CD4-positive, CD25-positive, alpha-beta regulatory T cell (primary cell): ENCODE measurements at regions not wholly inside any gene's neighbourhood (a gene's known extent, or its start where the extent isn't known, plus 50 kb on each side); places are given as distances from the start of the nearest gene placed in this dataset.

Experiments
- ATAC-seq, 2 donors: fragments of 150-1000 bp; cut with Tn5 transposase; one replicate each; pipeline ENCODE4 v1.10.0; 2021; ENCODE audit warnings: low read depth in 2 of 2, moderate number of reproducible peaks in 2 of 2, moderate library complexity in 1 of 2
- DNase-seq, 3 donors: peaks; one replicate each; pipeline versions ENCODE4 v3.0.0 to v3.0.0-alpha.2; 2012 to 2022; ENCODE audit warnings: mixed read lengths in 1 of 3
- H3K27ac ChIP-seq: one replicate; pipeline ENCODE4 v1.7.0; 2013; ENCODE audit warnings: mild to moderate bottlenecking, low read length; ENCODE audit not compliant: insufficient read depth, poor library complexity, severe bottlenecking
- H3K27me3 ChIP-seq: one replicate; pipeline ENCODE4 v1.7.0; 2013; ENCODE audit warnings: low read length; ENCODE audit not compliant: control insufficient read depth, insufficient read depth
- H3K36me3 ChIP-seq: one replicate; pipeline ENCODE4 v1.7.0; 2013; ENCODE audit warnings: mild to moderate bottlenecking, low read length, moderate library complexity; ENCODE audit not compliant: control insufficient read depth, insufficient read depth
- H3K4me1 ChIP-seq: 2 replicates; pipeline ENCODE4 v1.7.0; 2013; ENCODE audit warnings: mild to moderate bottlenecking, low read length; ENCODE audit not compliant: insufficient read depth, control insufficient read depth, poor library complexity, severe bottlenecking
- H3K4me3 ChIP-seq: one replicate; pipeline ENCODE4 v1.7.0; 2013; ENCODE audit warnings: low read depth, mild to moderate bottlenecking, low read length, moderate library complexity
- H3K9me3 ChIP-seq, 2 experiments: 1 replicate in 1 of 2; 2 replicates in 1 of 2; pipeline ENCODE4 v1.7.0; 2013; ENCODE audit warnings: low read length in 2 of 2, mild to moderate bottlenecking in 1 of 2, moderate library complexity in 1 of 2; ENCODE audit not compliant: control insufficient read depth in 2 of 2
- H3K27ac Mint-ChIP-seq, 3 donors: one replicate each; pipeline ENCODE4 v1.8.0; 2020 to 2022; ENCODE audit warnings: mild to moderate bottlenecking in 3 of 3, mixed read lengths in 3 of 3, moderate library complexity in 2 of 3
- H3K27me3 Mint-ChIP-seq: one replicate; pipeline ENCODE4 v1.8.0; 2022; ENCODE audit warnings: mild to moderate bottlenecking, mixed read lengths
- H3K36me3 Mint-ChIP-seq: one replicate; pipeline ENCODE4 v1.8.0; 2020; ENCODE audit warnings: mixed read lengths
- H3K4me1 Mint-ChIP-seq, 4 donors: one replicate each; pipeline ENCODE4 v1.8.0; 2020 to 2022; ENCODE audit warnings: mixed read lengths in 4 of 4, mild to moderate bottlenecking in 1 of 4
- H3K4me3 Mint-ChIP-seq, 4 donors: one replicate each; pipeline ENCODE4 v1.8.0; 2020 to 2022; ENCODE audit warnings: mild to moderate bottlenecking in 4 of 4, mixed read lengths in 4 of 4, moderate library complexity in 3 of 4
- H3K9me3 Mint-ChIP-seq, 7 donors: one replicate each; pipeline ENCODE4 v1.8.0; 2020 to 2022; ENCODE audit warnings: mixed read lengths in 7 of 7, mild to moderate bottlenecking in 3 of 7, moderate library complexity in 2 of 7

GRCh38 chr2:14185906-14186305, 446.6 kb upstream of the LRATD1 start:
- Histone ChIP-seq H3K9me3 (peaks cover 0 to 4% of the 10 kb centered on the region in 2 experiments), H3K4me3 (no peak overlapping the region), H3K36me3 (no peaks in the 10 kb centered on the region), H3K27ac (no peak overlapping the region), H3K27me3 (no peaks in the 10 kb centered on the region), H3K4me1 (no peaks in the 10 kb centered on the region)
- Mint-ChIP-seq H3K4me3 (no peak overlapping the region), H3K36me3 (no peaks in the 10 kb centered on the region), H3K4me1 (no peaks in the 10 kb centered on the region), H3K27ac (no peak overlapping the region), H3K9me3 (peaks cover 2 to 6% (median 4%) of the 10 kb centered on the region in 7 donors), H3K27me3 (no peaks in the 10 kb centered on the region)
- ATAC-seq: no peak
- DNase-seq: no peak

- H3K36me3 Mint-ChIP-seq: no peaks in the 10 kb centered on the region
- no peak for ATAC-seq
- Histone ChIP-seq H3K27ac (no peak overlapping the region), H3K4me1 (no peaks in the 10 kb centered on the region), H3K27me3 (no peaks in the 10 kb centered on the region), H3K9me3 (peaks cover 0 to 4% of the 10 kb centered on the region in 2 experiments), H3K4me3 (no peak overlapping the region), H3K36me3 (no peaks in the 10 kb centered on the region)
- no peaks in the 10 kb centered on the region for H3K27me3 Mint-ChIP-seq
- peaks cover 0 to 7% (median 5%) of the 10 kb centered on the region in 7 donors for H3K9me3 Mint-ChIP-seq
- no peak overlapping the region for H3K27ac Mint-ChIP-seq
- DNase-seq: no peak
- no peak overlapping the region for H3K4me3 Mint-ChIP-seq
- no peaks in the 10 kb centered on the region for H3K4me1 Mint-ChIP-seq
Measured at GRCh38 chr2:14188446-14188845, 444.1 kb upstream of the LRATD1 start.

GRCh38 chr2:14189929-14190328, 442.6 kb upstream of the LRATD1 start:
- Histone ChIP-seq H3K27ac (no peak overlapping the region), H3K9me3 (no peaks in the 10 kb centered on the region), H3K27me3 (no peaks in the 10 kb centered on the region), H3K4me3 (no peak overlapping the region), H3K4me1 (no peaks in the 10 kb centered on the region), H3K36me3 (no peaks in the 10 kb centered on the region)
- Mint-ChIP-seq H3K4me1 (no peaks in the 10 kb centered on the region), H3K27ac (no peak overlapping the region), H3K36me3 (no peaks in the 10 kb centered on the region), H3K4me3 (no peak overlapping the region), H3K27me3 (no peaks in the 10 kb centered on the region), H3K9me3 (peaks cover 0 to 10% (median 5%) of the 10 kb centered on the region in 7 donors)
- no peak for ATAC-seq
- DNase-seq: no peak

GRCh38 chr2:14194233-14194632, 438.3 kb upstream of the LRATD1 start:
- Histone ChIP-seq H3K4me3 (no peak overlapping the region), H3K36me3 (no peaks in the 10 kb centered on the region), H3K27ac (no peak overlapping the region), H3K9me3 (no peaks in the 10 kb centered on the region), H3K4me1 (no peaks in the 10 kb centered on the region), H3K27me3 (no peaks in the 10 kb centered on the region)
- Mint-ChIP-seq H3K27ac (no peak overlapping the region), H3K4me1 (no peaks in the 10 kb centered on the region), H3K36me3 (no peaks in the 10 kb centered on the region), H3K4me3 (no peak overlapping the region), H3K27me3 (no peaks in the 10 kb centered on the region), H3K9me3 (peaks cover 0 to 13% (median 4%) of the 10 kb centered on the region in 7 donors)
- DNase-seq (no peak), ATAC-seq (no peak)

DNA sequence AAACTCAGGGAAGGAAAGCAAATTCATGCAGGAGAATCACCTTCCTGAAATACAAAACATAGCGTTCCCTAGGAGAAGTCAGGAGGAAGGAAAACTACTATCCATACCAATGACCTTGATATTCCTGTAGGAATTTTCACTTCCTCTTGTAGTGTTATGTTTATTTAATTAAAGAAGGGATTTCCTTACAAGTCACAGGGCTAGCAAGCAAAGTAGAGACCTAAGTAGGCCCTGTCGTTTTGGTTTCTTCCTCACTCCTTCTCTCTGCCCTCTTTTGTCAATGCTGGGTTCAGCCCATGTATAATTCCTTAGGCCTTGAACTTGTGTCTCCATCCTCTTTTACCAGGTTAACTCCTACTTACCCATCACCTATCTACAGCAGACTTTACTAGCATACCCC, 435.2 kb upstream of the LRATD1 start:
- Histone ChIP-seq H3K9me3 (no peaks in the 10 kb centered on the region), H3K36me3 (no peaks in the 10 kb centered on the region), H3K4me1 (no peaks in the 10 kb centered on the region), H3K4me3 (no peak overlapping the region), H3K27me3 (no peaks in the 10 kb centered on the region), H3K27ac (no peak overlapping the region)
- ATAC-seq: no peak
- Mint-ChIP-seq H3K36me3 (no peaks in the 10 kb centered on the region), H3K27ac (no peak overlapping the region), H3K9me3 (peaks cover 1 to 10% (median 5%) of the 10 kb centered on the region in 7 donors), H3K4me1 (no peaks in the 10 kb centered on the region), H3K27me3 (no peaks in the 10 kb centered on the region), H3K4me3 (no peak overlapping the region)
- no peak for DNase-seq

GRCh38 chr2:14199040-14199439, 433.5 kb upstream of the LRATD1 start:
- Histone ChIP-seq H3K36me3 (no peaks in the 10 kb centered on the region), H3K4me3 (no peak overlapping the region), H3K27ac (no peak overlapping the region), H3K9me3 (no peaks in the 10 kb centered on the region), H3K27me3 (no peaks in the 10 kb centered on the region), H3K4me1 (no peaks in the 10 kb centered on the region)
- Mint-ChIP-seq H3K4me3 (no peak overlapping the region), H3K27me3 (no peaks in the 10 kb centered on the region), H3K36me3 (no peaks in the 10 kb centered on the region), H3K4me1 (no peaks in the 10 kb centered on the region), H3K9me3 (peaks cover 1 to 9% (median 6%) of the 10 kb centered on the region in 7 donors), H3K27ac (no peak overlapping the region)
- DNase-seq: no peak
- ATAC-seq: no peak

DNA sequence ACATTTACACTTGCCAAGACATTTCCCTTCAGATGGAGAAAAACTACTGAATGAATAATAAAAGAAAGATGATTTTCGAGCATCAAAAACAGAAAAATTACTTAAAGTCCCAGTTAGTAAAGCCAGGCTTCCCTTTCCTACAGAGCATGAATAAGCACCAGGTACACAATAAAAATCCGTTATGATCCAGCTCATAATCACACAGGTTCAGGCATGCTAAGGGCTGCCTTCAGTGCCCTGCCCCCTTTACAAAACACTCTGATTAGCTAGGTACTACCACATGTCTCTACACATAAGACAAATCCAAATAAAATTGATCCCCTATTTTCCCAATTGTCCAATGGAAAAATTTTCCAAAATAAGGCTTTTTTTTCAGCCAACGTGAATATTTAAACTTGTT, 413.2 kb upstream of the LRATD1 start:
- Histone ChIP-seq H3K27ac (no peak overlapping the region), H3K4me3 (no peak overlapping the region), H3K27me3 (no peaks in the 10 kb centered on the region), H3K9me3 (no peaks in the 10 kb centered on the region), H3K36me3 (no peaks in the 10 kb centered on the region), H3K4me1 (no peaks in the 10 kb centered on the region)
- Mint-ChIP-seq H3K27ac (peak overlapping the region in 1 of 3 donors; percentile 53), H3K4me3 (no peak overlapping the region), H3K27me3 (no peaks in the 10 kb centered on the region), H3K9me3 (peaks cover 0 to 9% (median 2%) of the 10 kb centered on the region in 7 donors), H3K4me1 (no peaks in the 10 kb centered on the region), H3K36me3 (no peaks in the 10 kb centered on the region)
- no peak for ATAC-seq
- DNase-seq: no peak

GRCh38 chr2:14220101-14220500, 412.4 kb upstream of the LRATD1 start:
- Histone ChIP-seq H3K27me3 (no peaks in the 10 kb centered on the region), H3K36me3 (no peaks in the 10 kb centered on the region), H3K27ac (no peak overlapping the region), H3K9me3 (no peaks in the 10 kb centered on the region), H3K4me3 (no peak overlapping the region), H3K4me1 (no peaks in the 10 kb centered on the region)
- ATAC-seq (no peak), DNase-seq (no peak)
- H3K4me1 Mint-ChIP-seq: no peaks in the 10 kb centered on the region
- no peak overlapping the region for H3K4me3 Mint-ChIP-seq
- peaks cover 0 to 5% (median 2%) of the 10 kb centered on the region in 7 donors for H3K9me3 Mint-ChIP-seq
- H3K36me3 Mint-ChIP-seq: no peaks in the 10 kb centered on the region
- no peak overlapping the region for H3K27ac Mint-ChIP-seq
- H3K27me3 Mint-ChIP-seq: no peaks in the 10 kb centered on the region
